Spleen (tissue), 7 donors: ENCODE measurements at regions not wholly inside any gene's neighbourhood (a gene's known extent, or its start where the extent isn't known, plus 50 kb on each side); places are given as distances from the start of the nearest gene placed in this dataset.

ENCODE experiments used
- POLR2A ChIP-seq, 3 donors: fragments of 450-650 bp; IDR thresholded peaks; one replicate each; pipeline ENCODE4 v1.5.1; 2017; ENCODE audit warnings: antibody characterized with exemption in 3 of 3, mild to moderate bottlenecking in 1 of 3
- POLR2AphosphoS5 ChIP-seq, 3 donors: sonication (generic); formaldehyde crosslinking; IDR thresholded peaks; one replicate each; pipeline ENCODE4 v1.5.1; 2017; ENCODE audit warnings: antibody characterized with exemption in 3 of 3
- TF ChIP-seq, protein P1 (sequence below), 11 experiments: fragments of 200-600 bp in 7 of 11; fragments of 450-650 bp in 4 of 11; sonication (generic) in 4 of 11; IDR thresholded peaks in 8 of 11; conservative IDR thresholded peaks in 3 of 11; 1 replicate in 7 of 11; 2 replicates in 4 of 11; pipeline versions ENCODE4 v1.4.0 to v1.8.0; 2016 to 2021; ENCODE audit warnings: antibody characterized with exemption in 11 of 11, inconsistent platforms in 4 of 11, mild to moderate bottlenecking in 1 of 11
- donor health status: DM: no; HTN: no; CAD: no; lungs with moderate emphysema.
- donor health status: DM: no; HTN: no; CAD: no.
- donor health status: DM: no; HTN: no; CAD: no.

DNA sequence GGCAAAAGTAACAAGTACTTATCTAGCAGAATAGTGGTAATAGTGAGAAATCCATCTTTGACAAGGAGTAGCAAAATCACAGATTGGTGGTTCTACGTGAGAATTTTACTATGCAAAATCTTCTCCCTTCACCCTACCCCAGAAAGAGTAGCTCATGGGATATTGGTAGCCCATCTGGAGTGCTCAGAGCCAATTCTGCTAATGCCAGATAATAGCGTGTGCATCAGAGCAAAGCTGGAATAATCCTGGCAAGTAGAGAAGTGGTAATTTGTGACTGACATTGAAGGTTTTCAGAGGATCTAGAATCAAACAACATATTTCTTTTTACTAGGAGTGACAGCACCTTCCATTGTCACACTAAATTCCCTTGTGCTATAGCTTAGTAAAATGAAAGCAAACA is 192.9 kb downstream of the ZBBX start:
- TF ChIP-seq, protein P1, sequence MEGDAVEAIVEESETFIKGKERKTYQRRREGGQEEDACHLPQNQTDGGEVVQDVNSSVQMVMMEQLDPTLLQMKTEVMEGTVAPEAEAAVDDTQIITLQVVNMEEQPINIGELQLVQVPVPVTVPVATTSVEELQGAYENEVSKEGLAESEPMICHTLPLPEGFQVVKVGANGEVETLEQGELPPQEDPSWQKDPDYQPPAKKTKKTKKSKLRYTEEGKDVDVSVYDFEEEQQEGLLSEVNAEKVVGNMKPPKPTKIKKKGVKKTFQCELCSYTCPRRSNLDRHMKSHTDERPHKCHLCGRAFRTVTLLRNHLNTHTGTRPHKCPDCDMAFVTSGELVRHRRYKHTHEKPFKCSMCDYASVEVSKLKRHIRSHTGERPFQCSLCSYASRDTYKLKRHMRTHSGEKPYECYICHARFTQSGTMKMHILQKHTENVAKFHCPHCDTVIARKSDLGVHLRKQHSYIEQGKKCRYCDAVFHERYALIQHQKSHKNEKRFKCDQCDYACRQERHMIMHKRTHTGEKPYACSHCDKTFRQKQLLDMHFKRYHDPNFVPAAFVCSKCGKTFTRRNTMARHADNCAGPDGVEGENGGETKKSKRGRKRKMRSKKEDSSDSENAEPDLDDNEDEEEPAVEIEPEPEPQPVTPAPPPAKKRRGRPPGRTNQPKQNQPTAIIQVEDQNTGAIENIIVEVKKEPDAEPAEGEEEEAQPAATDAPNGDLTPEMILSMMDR (IDR thresholded peaks at IDR 0.05 in 8 of 11, conservative IDR thresholded peaks at IDR 0.05 in 3 of 11): no peak
- TF ChIP-seq POLR2A (IDR thresholded peaks at IDR 0.05) (no peak), POLR2AphosphoS5 (IDR thresholded peaks at IDR 0.05) (no peak)
